NCI-H2196 (cell line): ENCODE measurements at regions not wholly inside any gene's neighbourhood (a gene's known extent, or its start where the extent isn't known, plus 50 kb on each side); places are given as distances from the start of the nearest gene placed in this dataset.
"Not testable (repeated sequence)": the region's sequence is repeated elsewhere in the genome, so short reads cannot be mapped to it uniquely, and the experiment has no call there.

Experiments used
- DNase-seq: peaks from one replicate; lab custom pipeline; 2025; ENCODE audit not compliant: unreplicated experiment; lab: John Stamatoyannopoulos, UW

- DNase-seq: no peak
These were observed 142.8 kb downstream of the NECTIN1 start for GRCh38 chr11:119586181-119586580.

GRCh38 chr11:119585043-119585781, 143.8 kb downstream of the NECTIN1 start:
- DNase-seq: peak; percentile 50

- DNase-seq: peak; percentile 38
These were observed 144.6 kb downstream of the NECTIN1 start for GRCh38 chr11:119584193-119585042.

GRCh38 chr11:119583585-119583984, 145.4 kb downstream of the NECTIN1 start:
- DNase-seq: no peak

GRCh38 chr11:119581396-119581795, 147.6 kb downstream of the NECTIN1 start:
- DNase-seq: not testable (repeated sequence)

GRCh38 chr11:119580751-119581150, 148.2 kb downstream of the NECTIN1 start:
- no peak for DNase-seq

- DNase-seq: no peak
These were observed 148.9 kb downstream of the NECTIN1 start for GRCh38 chr11:119580081-119580480.

- no peak for DNase-seq
These were observed 150.3 kb downstream of the NECTIN1 start for GRCh38 chr11:119578521-119579191.

- DNase-seq: no peak
These were observed 150.9 kb upstream of the THY1 start for GRCh38 chr11:119573858-119574257.

- DNase-seq: no peak
These were observed 149.8 kb upstream of the THY1 start for GRCh38 chr11:119572481-119573424.

- no peak for DNase-seq
These were observed 148.3 kb upstream of the THY1 start for GRCh38 chr11:119571311-119571710.

GRCh38 chr11:119567688-119568582, 145.0 kb upstream of the THY1 start:
- no peak for DNase-seq

GRCh38 chr11:119566319-119566718, 143.3 kb upstream of the THY1 start:
- DNase-seq: no peak

- DNase-seq: not testable (repeated sequence)
These were observed 142.7 kb upstream of the THY1 start for GRCh38 chr11:119565693-119566092.

GRCh38 chr11:119560961-119561360, 138.0 kb upstream of the THY1 start:
- no peak for DNase-seq

- DNase-seq: no peak
These were observed 137.3 kb upstream of the THY1 start for GRCh38 chr11:119560291-119560690.

GRCh38 chr11:119552106-119552485, 129.1 kb upstream of the THY1 start:
- no peak for DNase-seq

- DNase-seq: no peak
These were observed 128.6 kb upstream of the THY1 start for GRCh38 chr11:119551420-119552105.
